Retinal pigment epithelial cell (primary cell): ENCODE measurements at regions not wholly inside any gene's neighbourhood (a gene's known extent, or its start where the extent isn't known, plus 50 kb on each side); places are given as distances from the start of the nearest gene placed in this dataset.

ENCODE experiments used
- DNase-seq: peaks from one replicate; pipeline ENCODE4 v3.0.0-alpha.2; 2010; ENCODE audit warnings: low read depth
- H3K4me3 ChIP-seq: 2 replicates; pipeline ENCODE4 v1.5.1; 2011; ENCODE audit warnings: mild to moderate bottlenecking, low read length, control low read depth, moderate library complexity
- CTCF ChIP-seq: conservative IDR thresholded peaks from 2 replicates; pipeline ENCODE4 v1.5.1; 2011; ENCODE audit warnings: low read depth, low read length, control low read depth, inconsistent platforms

- no peak for TF ChIP-seq CTCF
- no peak for DNase-seq
- H3K4me3 ChIP-seq = no peak overlapping the region
These were observed 167.6 kb downstream of the ABHD5 start for GRCh38 chr3:43858294-43858701.

GRCh38 chr3:43859766-43860165 is 169.0 kb downstream of the ABHD5 start:
- no peak for TF ChIP-seq CTCF
- no peak overlapping the region for H3K4me3 ChIP-seq
- DNase-seq = no peak

GRCh38 chr3:43861635-43862034 is 170.9 kb downstream of the ABHD5 start:
- no peak for DNase-seq
- TF ChIP-seq CTCF = no peak
- no peak overlapping the region for H3K4me3 ChIP-seq

- no peak overlapping the region for H3K4me3 ChIP-seq
- DNase-seq = no peak
- no peak for TF ChIP-seq CTCF
These were observed 171.7 kb downstream of the ABHD5 start for GRCh38 chr3:43862470-43862869.

GRCh38 chr3:43862992-43863805 is 172.5 kb downstream of the ABHD5 start:
- TF ChIP-seq CTCF = no peak
- no peak for DNase-seq
- H3K4me3 ChIP-seq = no peak overlapping the region

GRCh38 chr3:43863966-43864933 is 173.5 kb downstream of the ABHD5 start:
- TF ChIP-seq CTCF = no peak
- no peak overlapping the region for H3K4me3 ChIP-seq
- DNase-seq = no peak
